ENCODE measurements at regions not wholly inside any gene's neighbourhood (a gene's known extent, or its start where the extent isn't known, plus 50 kb on each side); places are given as distances from the start of the nearest gene placed in this dataset.

DNA sequence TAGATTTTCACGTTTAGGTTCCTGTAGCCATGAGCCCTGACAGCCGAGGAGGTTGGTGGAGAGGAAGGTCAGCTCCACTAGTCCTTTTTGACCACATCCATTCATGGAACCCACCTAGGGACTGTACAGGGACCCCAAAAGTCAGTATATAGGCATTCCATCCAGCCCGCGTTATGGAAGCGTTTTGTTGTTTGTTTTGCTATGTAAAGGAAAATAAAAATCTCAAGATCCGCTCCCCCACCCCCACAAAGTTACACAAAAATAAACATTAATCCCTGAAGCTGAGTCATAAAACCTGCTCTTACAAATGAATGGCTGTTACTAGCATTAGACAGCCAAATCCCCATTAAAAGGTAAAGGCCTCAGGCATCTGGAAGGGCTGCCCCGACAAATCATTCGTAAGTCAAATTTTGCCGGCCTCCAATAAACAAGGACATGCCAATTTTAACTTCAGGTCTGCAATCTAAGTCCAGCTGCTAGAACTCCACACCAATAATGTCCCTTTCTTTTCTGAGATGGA lies 292.9 kb downstream of the MED10 start:
- TF ChIP-seq ZNF24 (tag by site-specific recombination; IDR thresholded peaks at IDR 0.05) = no peak
- no peak for TF ChIP-seq ZNF629 (tag by site-specific recombination; IDR thresholded peaks at IDR 0.05)
- TF ChIP-seq KLF16 (tag by site-specific recombination; IDR thresholded peaks at IDR 0.05) = no peak
- no peak for TF ChIP-seq HOXC10 (CRISPR knock-in tag; IDR thresholded peaks at IDR 0.05)
- TF ChIP-seq, protein P1, sequence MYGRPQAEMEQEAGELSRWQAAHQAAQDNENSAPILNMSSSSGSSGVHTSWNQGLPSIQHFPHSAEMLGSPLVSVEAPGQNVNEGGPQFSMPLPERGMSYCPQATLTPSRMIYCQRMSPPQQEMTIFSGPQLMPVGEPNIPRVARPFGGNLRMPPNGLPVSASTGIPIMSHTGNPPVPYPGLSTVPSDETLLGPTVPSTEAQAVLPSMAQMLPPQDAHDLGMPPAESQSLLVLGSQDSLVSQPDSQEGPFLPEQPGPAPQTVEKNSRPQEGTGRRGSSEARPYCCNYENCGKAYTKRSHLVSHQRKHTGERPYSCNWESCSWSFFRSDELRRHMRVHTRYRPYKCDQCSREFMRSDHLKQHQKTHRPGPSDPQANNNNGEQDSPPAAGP (tag by site-specific recombination; IDR thresholded peaks at IDR 0.05) = no peak
- TF ChIP-seq ZNF324 (tag by site-specific recombination; IDR thresholded peaks at IDR 0.05) = no peak
- TF ChIP-seq, protein P2, sequence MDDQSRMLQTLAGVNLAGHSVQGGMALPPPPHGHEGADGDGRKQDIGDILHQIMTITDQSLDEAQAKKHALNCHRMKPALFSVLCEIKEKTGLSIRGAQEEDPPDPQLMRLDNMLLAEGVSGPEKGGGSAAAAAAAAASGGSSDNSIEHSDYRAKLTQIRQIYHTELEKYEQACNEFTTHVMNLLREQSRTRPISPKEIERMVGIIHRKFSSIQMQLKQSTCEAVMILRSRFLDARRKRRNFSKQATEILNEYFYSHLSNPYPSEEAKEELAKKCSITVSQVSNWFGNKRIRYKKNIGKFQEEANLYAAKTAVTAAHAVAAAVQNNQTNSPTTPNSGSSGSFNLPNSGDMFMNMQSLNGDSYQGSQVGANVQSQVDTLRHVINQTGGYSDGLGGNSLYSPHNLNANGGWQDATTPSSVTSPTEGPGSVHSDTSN (CRISPR knock-in tag; IDR thresholded peaks at IDR 0.05) = no peak
- no peak for TF ChIP-seq KLF7 (tag by site-specific recombination; IDR thresholded peaks at IDR 0.05; ENCODE audit: borderline replicate concordance)
- TF ChIP-seq KLF1 (tag by site-specific recombination; IDR thresholded peaks at IDR 0.05) = no peak
- no peak for TF ChIP-seq ZBTB20 (tag by site-specific recombination; IDR thresholded peaks at IDR 0.05)
- TF ChIP-seq ZNF791 (tag by site-specific recombination; IDR thresholded peaks at IDR 0.05) = no peak
- TF ChIP-seq, protein P3, sequence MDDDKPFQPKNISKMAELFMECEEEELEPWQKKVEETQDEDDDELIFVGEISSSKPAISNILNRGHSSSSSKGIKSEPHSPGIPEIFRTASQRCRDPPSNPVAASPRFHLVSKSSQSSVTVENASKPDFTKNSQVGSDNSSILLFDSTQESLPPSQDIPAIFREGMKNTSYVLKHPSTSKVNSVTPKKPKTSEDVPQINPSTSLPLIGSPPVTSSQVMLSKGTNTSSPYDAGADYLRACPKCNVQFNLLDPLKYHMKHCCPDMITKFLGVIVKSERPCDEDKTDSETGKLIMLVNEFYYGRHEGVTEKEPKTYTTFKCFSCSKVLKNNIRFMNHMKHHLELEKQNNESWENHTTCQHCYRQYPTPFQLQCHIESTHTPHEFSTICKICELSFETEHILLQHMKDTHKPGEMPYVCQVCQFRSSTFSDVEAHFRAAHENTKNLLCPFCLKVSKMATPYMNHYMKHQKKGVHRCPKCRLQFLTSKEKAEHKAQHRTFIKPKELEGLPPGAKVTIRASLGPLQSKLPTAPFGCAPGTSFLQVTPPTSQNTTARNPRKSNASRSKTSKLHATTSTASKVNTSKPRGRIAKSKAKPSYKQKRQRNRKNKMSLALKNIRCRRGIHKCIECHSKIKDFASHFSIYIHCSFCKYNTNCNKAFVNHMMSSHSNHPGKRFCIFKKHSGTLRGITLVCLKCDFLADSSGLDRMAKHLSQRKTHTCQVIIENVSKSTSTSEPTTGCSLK (tag by site-specific recombination; IDR thresholded peaks at IDR 0.05) = no peak
- TF ChIP-seq SCRT1 (tag by site-specific recombination; IDR thresholded peaks at IDR 0.05; ENCODE audit: borderline replicate concordance) = no peak
- TF ChIP-seq MEIS1 (CRISPR knock-in tag; IDR thresholded peaks at IDR 0.05; ENCODE audit: borderline replicate concordance) = no peak
- no peak for TF ChIP-seq SP7 (tag by site-specific recombination; IDR thresholded peaks at IDR 0.05)
- no peak for TF ChIP-seq ZNF2 (tag by site-specific recombination; IDR thresholded peaks at IDR 0.05)
- H3K36me3 ChIP-seq (ENCODE audit: control insufficient read depth in 2 of 2, insufficient read depth in 1 of 2, low read length in 2 of 2) = no peaks in the 10 kb centered on the region
- CTCF ChIA-PET = no interaction called here
- no peaks in the 10 kb centered on the region for H3K4me1 ChIP-seq (ENCODE audit: control insufficient read depth, insufficient read depth, low read length)
- H3K27ac ChIP-seq (ENCODE audit: extremely low read depth, low read depth, low read length) = no peak overlapping the region
- H3K9me3 ChIP-seq (ENCODE audit: control insufficient read depth, insufficient read depth, low read depth, low read length) = no peaks in the 10 kb centered on the region
- POLR2A ChIA-PET = no interaction called here
- no peak overlapping the region for H3K4me3 ChIP-seq (ENCODE audit: low read depth, low read length)

DNA sequence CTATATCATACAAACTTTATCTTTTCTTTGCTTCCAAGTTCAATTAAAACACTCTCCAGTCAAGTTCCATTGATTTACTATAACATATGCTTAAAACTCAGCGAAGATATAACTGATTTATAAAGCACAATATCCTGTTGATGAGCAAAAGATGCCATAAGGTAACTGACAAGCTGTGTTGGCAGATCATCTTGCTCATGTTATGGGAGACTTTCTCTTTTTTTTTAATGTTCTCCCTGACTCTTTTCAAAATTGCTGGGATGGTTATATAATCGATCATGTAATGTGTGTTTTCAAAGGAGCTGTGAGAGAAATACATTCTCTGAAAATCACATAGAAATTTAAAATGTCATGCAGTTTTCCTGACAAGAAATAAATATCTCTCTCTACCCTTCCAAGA lies 293.5 kb downstream of the MED10 start:
- no peak overlapping the region for H3K27ac ChIP-seq (ENCODE audit: extremely low read depth, low read depth, low read length)
- H3K4me1 ChIP-seq (ENCODE audit: control insufficient read depth, insufficient read depth, low read length) = no peaks in the 10 kb centered on the region
- H3K9me3 ChIP-seq (ENCODE audit: control insufficient read depth, insufficient read depth, low read depth, low read length) = no peaks in the 10 kb centered on the region
- POLR2A ChIA-PET = no interaction called here
- no peaks in the 10 kb centered on the region for H3K36me3 ChIP-seq (ENCODE audit: control insufficient read depth in 2 of 2, insufficient read depth in 1 of 2, low read length in 2 of 2)
- H3K4me3 ChIP-seq (ENCODE audit: low read depth, low read length) = no peak overlapping the region
- CTCF ChIA-PET = no interaction called here
- TF ChIP-seq ZNF394 (tag by site-specific recombination; IDR thresholded peaks at IDR 0.05; ENCODE audit: borderline replicate concordance) (no peak), ZNF571 (tag by site-specific recombination; IDR thresholded peaks at IDR 0.05) (no peak), ZNF76 (tag by site-specific recombination; IDR thresholded peaks at IDR 0.05; ENCODE audit: borderline replicate concordance, low read depth) (no peak), ZSCAN16 (tag by site-specific recombination; IDR thresholded peaks at IDR 0.05) (no peak), PRDM1 (tag by site-specific recombination; IDR thresholded peaks at IDR 0.05) (no peak), ZNF843 (tag by site-specific recombination; IDR thresholded peaks at IDR 0.05) (no peak), ZNF624 (tag by site-specific recombination; IDR thresholded peaks at IDR 0.05) (no peak), KLF8 (tag by site-specific recombination; IDR thresholded peaks at IDR 0.05) (no peak), ZNF548 (tag by site-specific recombination; IDR thresholded peaks at IDR 0.05) (no peak), BCL11B (tag by site-specific recombination; IDR thresholded peaks at IDR 0.05; ENCODE audit: low read depth) (no peak), ZNF155 (tag by site-specific recombination; IDR thresholded peaks at IDR 0.05) (no peak)
- TF ChIP-seq, protein P4, sequence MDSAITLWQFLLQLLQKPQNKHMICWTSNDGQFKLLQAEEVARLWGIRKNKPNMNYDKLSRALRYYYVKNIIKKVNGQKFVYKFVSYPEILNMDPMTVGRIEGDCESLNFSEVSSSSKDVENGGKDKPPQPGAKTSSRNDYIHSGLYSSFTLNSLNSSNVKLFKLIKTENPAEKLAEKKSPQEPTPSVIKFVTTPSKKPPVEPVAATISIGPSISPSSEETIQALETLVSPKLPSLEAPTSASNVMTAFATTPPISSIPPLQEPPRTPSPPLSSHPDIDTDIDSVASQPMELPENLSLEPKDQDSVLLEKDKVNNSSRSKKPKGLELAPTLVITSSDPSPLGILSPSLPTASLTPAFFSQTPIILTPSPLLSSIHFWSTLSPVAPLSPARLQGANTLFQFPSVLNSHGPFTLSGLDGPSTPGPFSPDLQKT (IDR thresholded peaks at IDR 0.05; ENCODE audit: borderline replicate concordance, low read depth, low read length) = no peak
